ENCODE measurements at regions not wholly inside any gene's neighbourhood (a gene's known extent, or its start where the extent isn't known, plus 50 kb on each side); places are given as distances from the start of the nearest gene placed in this dataset.

DNA sequence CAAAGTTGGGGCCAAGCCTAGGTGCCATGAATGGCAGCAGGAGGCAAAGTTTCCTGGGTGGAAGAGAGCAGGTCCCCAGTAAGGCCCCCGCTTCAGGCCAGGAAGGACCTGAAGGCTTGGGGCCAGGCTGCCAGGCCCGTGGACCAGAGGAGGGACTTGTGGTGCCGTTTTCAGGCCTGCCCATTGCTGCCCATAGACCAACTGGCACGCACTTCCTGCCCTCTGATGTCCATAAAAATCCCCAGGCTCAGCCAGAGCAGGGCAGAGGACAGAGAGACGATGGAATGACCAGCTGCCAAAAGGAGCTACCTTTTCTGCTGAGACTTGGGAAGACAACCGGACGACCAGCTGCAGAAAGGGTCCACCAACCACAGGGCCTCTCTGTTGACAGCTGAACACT is 1205.5 kb downstream of the ARAP2 start:
- TF ChIP-seq POLR2AphosphoS5 (IDR thresholded peaks at IDR 0.05; ENCODE audit: low read depth, low read length) (no peak), TAF1 (IDR thresholded peaks at IDR 0.05; ENCODE audit: borderline replicate concordance, low read depth, low read length) (no peak), POLR2A (IDR thresholded peaks at IDR 0.05; ENCODE audit: low read depth, low read length) (no peak)

DNA sequence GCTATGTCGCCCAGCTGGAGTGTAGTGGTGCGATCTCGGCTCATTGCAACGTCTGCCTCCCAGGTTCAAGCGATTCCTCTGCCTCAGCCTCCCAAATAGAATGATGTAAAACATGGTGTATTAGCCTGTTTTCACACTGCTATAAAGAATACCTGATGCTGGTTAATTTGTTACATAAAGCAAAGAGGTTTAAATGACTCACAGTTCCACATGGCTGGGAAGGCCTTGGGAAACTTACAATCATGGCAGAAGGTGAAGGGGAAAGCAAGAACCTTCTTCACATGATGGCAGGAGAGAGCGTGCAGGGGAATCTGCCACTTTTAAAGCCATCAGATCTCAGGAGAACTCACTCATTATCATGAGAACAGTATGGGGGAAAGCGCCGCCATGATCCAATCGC is 1191.8 kb downstream of the ARAP2 start:
- no peak for FAIRE-seq
- TF ChIP-seq POLR2A (IDR thresholded peaks at IDR 0.05; ENCODE audit: low read depth, low read length) (no peak), TAF1 (IDR thresholded peaks at IDR 0.05; ENCODE audit: borderline replicate concordance, low read depth, low read length) (no peak), POLR2AphosphoS5 (IDR thresholded peaks at IDR 0.05; ENCODE audit: low read depth, low read length) (no peak)
- no peak for DNase-seq (ENCODE audit: insufficient read length)

More for the DNA sequence above, 1205.5 kb downstream of the ARAP2 start:
- DNase-seq (ENCODE audit: insufficient read length) (no peak), FAIRE-seq (no peak)

DNA sequence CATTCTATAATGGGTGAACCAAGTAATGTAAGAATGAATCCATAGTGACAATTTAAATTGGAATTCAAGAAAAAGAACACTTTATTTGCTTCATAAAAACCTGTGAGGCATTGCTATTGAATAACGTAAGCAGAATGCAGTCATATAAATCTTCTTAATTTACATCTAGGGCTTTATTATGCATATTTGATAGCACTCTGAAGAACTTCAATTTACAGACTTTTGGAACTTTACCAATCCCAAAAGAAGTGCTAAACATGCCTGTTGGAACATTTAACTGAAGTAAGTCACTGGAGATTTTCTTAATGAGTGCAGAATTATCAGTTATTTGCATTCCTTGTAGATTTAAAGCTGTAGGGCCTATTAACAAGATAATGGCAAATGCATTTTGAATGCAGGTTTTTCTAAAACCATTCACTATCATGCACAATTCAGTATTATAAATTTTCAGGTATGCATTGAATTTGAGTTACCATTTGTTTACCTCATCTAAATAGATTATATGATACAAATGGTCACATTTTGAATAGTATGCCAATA is 1181.2 kb downstream of the ARAP2 start:
- TF ChIP-seq TAF1 (IDR thresholded peaks at IDR 0.05; ENCODE audit: borderline replicate concordance, low read depth, low read length) (no peak), POLR2A (IDR thresholded peaks at IDR 0.05; ENCODE audit: low read depth, low read length) (no peak), POLR2AphosphoS5 (IDR thresholded peaks at IDR 0.05; ENCODE audit: low read depth, low read length) (no peak)
- DNase-seq (ENCODE audit: insufficient read length) (no peak), FAIRE-seq (no peak)

- FAIRE-seq (no peak), DNase-seq (ENCODE audit: insufficient read length) (no peak)
- TF ChIP-seq POLR2AphosphoS5 (IDR thresholded peaks at IDR 0.05; ENCODE audit: low read depth, low read length) (no peak), TAF1 (IDR thresholded peaks at IDR 0.05; ENCODE audit: borderline replicate concordance, low read depth, low read length) (no peak), POLR2A (IDR thresholded peaks at IDR 0.05; ENCODE audit: low read depth, low read length) (no peak)
Observed at GRCh38 chr4:35066406-35066805, 1177.9 kb downstream of the ARAP2 start.

GRCh38 chr4:35080799-35081198 is 1163.5 kb downstream of the ARAP2 start:
- DNase-seq (ENCODE audit: insufficient read length) (no peak), FAIRE-seq (no peak)
- TF ChIP-seq POLR2AphosphoS5 (IDR thresholded peaks at IDR 0.05; ENCODE audit: low read depth, low read length), result no peak
- no peak for TF ChIP-seq TAF1 (IDR thresholded peaks at IDR 0.05; ENCODE audit: borderline replicate concordance, low read depth, low read length)
- TF ChIP-seq POLR2A (IDR thresholded peaks at IDR 0.05; ENCODE audit: low read depth, low read length), result no peak

- no peak for FAIRE-seq
- no peak for DNase-seq (ENCODE audit: insufficient read length)
- TF ChIP-seq POLR2A (IDR thresholded peaks at IDR 0.05; ENCODE audit: low read depth, low read length) (no peak), POLR2AphosphoS5 (IDR thresholded peaks at IDR 0.05; ENCODE audit: low read depth, low read length) (no peak), TAF1 (IDR thresholded peaks at IDR 0.05; ENCODE audit: borderline replicate concordance, low read depth, low read length) (no peak)
Observed at GRCh38 chr4:35087218-35087617, 1157.1 kb downstream of the ARAP2 start.

DNA sequence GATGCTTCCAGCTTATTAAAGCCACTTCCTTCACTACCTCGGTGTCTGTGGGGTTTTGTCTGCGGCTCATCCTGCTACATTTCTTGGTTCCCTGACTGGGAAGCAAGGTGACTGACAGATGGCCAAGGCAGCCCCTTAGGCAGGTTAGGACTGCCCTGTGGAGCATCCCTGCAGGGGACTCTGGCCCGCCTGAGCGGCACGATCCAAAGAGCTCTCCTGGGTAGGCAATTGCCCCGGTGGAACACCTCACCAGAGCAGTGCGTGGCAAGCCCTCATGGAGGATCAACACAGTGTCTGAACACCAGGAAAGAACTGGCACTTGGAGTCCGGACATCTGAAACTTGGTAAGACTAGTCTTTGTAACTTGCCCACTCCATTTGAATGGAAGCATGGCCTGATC is 1143.4 kb downstream of the ARAP2 start:
- DNase-seq (ENCODE audit: insufficient read length) (no peak), FAIRE-seq (no peak)
- no peak for TF ChIP-seq POLR2A (IDR thresholded peaks at IDR 0.05; ENCODE audit: low read depth, low read length)
- no peak for TF ChIP-seq TAF1 (IDR thresholded peaks at IDR 0.05; ENCODE audit: borderline replicate concordance, low read depth, low read length)
- no peak for TF ChIP-seq POLR2AphosphoS5 (IDR thresholded peaks at IDR 0.05; ENCODE audit: low read depth, low read length)

- TF ChIP-seq POLR2AphosphoS5 (IDR thresholded peaks at IDR 0.05; ENCODE audit: low read depth, low read length) (no peak), TAF1 (IDR thresholded peaks at IDR 0.05; ENCODE audit: borderline replicate concordance, low read depth, low read length) (no peak), POLR2A (IDR thresholded peaks at IDR 0.05; ENCODE audit: low read depth, low read length) (no peak)
- DNase-seq (ENCODE audit: insufficient read length) (no peak), FAIRE-seq (no peak)
Observed at GRCh38 chr4:35102066-35102465, 1142.2 kb downstream of the ARAP2 start.

GRCh38 chr4:35105486-35105885 is 1138.8 kb downstream of the ARAP2 start:
- no peak for TF ChIP-seq POLR2AphosphoS5 (IDR thresholded peaks at IDR 0.05; ENCODE audit: low read depth, low read length)
- no peak for TF ChIP-seq TAF1 (IDR thresholded peaks at IDR 0.05; ENCODE audit: borderline replicate concordance, low read depth, low read length)
- TF ChIP-seq POLR2A (IDR thresholded peaks at IDR 0.05; ENCODE audit: low read depth, low read length), result no peak
- DNase-seq (ENCODE audit: insufficient read length) (no peak), FAIRE-seq (no peak)

GRCh38 chr4:35106091-35106734 is 1138.1 kb downstream of the ARAP2 start:
- DNase-seq (ENCODE audit: insufficient read length) (no peak), FAIRE-seq (no peak)
- no peak for TF ChIP-seq TAF1 (IDR thresholded peaks at IDR 0.05; ENCODE audit: borderline replicate concordance, low read depth, low read length)
- TF ChIP-seq POLR2AphosphoS5 (IDR thresholded peaks at IDR 0.05; ENCODE audit: low read depth, low read length), result no peak
- TF ChIP-seq POLR2A (IDR thresholded peaks at IDR 0.05; ENCODE audit: low read depth, low read length), result no peak

DNA sequence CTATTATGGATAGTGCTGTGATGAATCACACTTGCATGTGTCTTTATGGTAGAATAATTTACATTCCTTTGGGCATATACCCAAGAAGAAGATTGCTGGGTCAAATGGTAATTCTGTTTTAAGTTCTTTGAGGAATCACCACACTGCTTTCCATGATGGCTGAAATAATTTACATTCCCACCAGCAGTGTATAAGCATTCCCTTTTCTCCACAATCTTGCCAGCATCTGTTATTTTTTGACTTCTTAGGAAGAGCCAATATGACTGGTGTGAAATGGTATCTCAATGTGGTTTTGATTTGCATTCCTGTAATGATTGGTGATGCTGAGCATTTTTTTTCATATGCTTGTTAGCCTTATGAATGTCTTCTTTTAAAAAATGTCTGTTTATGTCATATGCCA is 1120.2 kb downstream of the ARAP2 start:
- TF ChIP-seq TAF1 (IDR thresholded peaks at IDR 0.05; ENCODE audit: borderline replicate concordance, low read depth, low read length) (no peak), POLR2AphosphoS5 (IDR thresholded peaks at IDR 0.05; ENCODE audit: low read depth, low read length) (no peak), POLR2A (IDR thresholded peaks at IDR 0.05; ENCODE audit: low read depth, low read length) (no peak)
- DNase-seq (ENCODE audit: insufficient read length) (no peak), FAIRE-seq (no peak)

DNA sequence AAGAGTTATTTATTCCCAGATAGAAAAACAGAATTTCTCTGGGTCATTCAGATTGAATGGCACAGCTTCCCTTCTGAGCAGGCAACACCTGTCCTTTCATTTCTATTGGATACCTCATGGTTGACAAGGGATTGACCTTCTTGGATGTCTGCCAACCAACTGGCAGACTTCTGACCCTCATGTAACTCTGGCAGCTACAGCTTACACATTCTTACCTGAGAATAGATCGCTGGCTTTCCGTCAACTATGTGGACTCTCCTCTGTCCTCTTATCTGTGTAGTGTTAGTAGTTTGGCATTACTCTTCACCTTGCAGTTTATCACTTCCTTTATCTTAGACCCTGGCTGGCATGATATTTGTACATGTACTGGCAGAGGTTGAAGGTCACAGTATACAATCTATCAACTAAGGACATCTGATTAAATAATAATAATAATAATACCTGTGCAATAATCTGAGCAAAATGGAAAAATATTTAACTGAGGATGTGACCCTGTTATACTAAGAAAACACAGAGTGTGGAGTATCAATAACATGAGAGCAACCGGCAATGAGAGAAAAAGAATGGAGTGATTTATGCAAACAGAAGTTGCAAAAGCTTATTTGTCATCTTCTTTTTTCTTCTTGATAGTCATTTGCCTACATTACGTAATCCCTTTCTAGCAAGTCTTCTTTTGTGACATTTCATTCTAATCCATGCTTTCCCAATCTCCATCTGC is 1118.2 kb downstream of the ARAP2 start:
- no peak for TF ChIP-seq POLR2A (IDR thresholded peaks at IDR 0.05; ENCODE audit: low read depth, low read length)
- no peak for TF ChIP-seq POLR2AphosphoS5 (IDR thresholded peaks at IDR 0.05; ENCODE audit: low read depth, low read length)
- TF ChIP-seq TAF1 (IDR thresholded peaks at IDR 0.05; ENCODE audit: borderline replicate concordance, low read depth, low read length), result no peak
- FAIRE-seq (no peak), DNase-seq (ENCODE audit: insufficient read length) (no peak)
